ENCODE measurements at regions not wholly inside any gene's neighbourhood (a gene's known extent, or its start where the extent isn't known, plus 50 kb on each side); places are given as distances from the start of the nearest gene placed in this dataset.

DNA sequence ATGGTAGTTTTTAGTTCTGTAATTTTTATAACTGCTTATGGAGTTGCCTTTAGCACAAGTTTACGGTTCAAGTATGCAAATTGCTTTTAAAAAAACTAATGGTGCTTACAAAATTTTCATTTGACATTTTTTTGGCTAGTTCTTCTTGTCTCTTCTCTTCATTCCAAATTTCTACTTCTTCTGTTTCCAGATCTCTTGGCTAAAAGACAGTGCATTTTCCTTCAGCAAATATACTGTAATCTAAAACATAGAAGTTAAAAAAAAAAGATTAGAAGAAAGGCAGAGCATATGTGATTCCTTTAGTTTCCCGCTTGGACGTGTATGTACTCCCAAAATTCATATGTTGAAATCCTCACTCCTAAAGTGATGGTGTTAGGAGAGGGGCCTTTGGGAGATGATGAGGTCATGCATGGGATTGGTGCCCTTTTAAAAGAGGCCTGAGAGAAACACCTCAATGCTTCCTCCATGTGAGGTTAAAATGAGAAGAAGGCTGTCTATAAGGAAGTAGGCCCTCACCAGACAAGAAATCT, 132.1 kb upstream of the NPY2R start:
- H3K4me3 ChIP-seq = no peak overlapping the region
- H4K20me1 ChIP-seq (ENCODE audit: low read depth) = no peaks in the 10 kb centered on the region
- H3K36me3 ChIP-seq = no peaks in the 10 kb centered on the region
- H3K27ac Mint-ChIP-seq = no peak overlapping the region
- H3K27ac ChIP-seq = no peak overlapping the region
- peaks cover 15% of the 10 kb centered on the region for H3K4me1 Mint-ChIP-seq
- H3K4me2 ChIP-seq = no peak overlapping the region
- H3K4me3 Mint-ChIP-seq = no peak overlapping the region
- H3K27me3 Mint-ChIP-seq (ENCODE audit: insufficient read depth, low read depth) = no peaks in the 10 kb centered on the region
- TF ChIP-seq CTCF (IDR thresholded peaks at IDR 0.05) = no peak
- no peak for TF ChIP-seq EZH2 (IDR thresholded peaks at IDR 0.05)
- TF ChIP-seq EZH2phosphoT487 (IDR thresholded peaks at IDR 0.05) = no peak
- H3K4me1 ChIP-seq = no peaks in the 10 kb centered on the region
- no peaks in the 10 kb centered on the region for H3F3A ChIP-seq (ENCODE audit: low read depth)
- no peak for DNase-seq (ENCODE audit: low spot score)
- no peak overlapping the region for H3K9ac ChIP-seq
- H3K9me3 Mint-ChIP-seq = no peaks in the 10 kb centered on the region
- H3K27me3 ChIP-seq = no peaks in the 10 kb centered on the region
- no peak overlapping the region for H2AFZ ChIP-seq (replicated peaks)
- H3K9me3 ChIP-seq (ENCODE audit: low read depth) = no peaks in the 10 kb centered on the region
- no peaks in the 10 kb centered on the region for H3K36me3 Mint-ChIP-seq
- no peaks in the 10 kb centered on the region for H3K79me2 ChIP-seq (ENCODE audit: low read depth)

DNA sequence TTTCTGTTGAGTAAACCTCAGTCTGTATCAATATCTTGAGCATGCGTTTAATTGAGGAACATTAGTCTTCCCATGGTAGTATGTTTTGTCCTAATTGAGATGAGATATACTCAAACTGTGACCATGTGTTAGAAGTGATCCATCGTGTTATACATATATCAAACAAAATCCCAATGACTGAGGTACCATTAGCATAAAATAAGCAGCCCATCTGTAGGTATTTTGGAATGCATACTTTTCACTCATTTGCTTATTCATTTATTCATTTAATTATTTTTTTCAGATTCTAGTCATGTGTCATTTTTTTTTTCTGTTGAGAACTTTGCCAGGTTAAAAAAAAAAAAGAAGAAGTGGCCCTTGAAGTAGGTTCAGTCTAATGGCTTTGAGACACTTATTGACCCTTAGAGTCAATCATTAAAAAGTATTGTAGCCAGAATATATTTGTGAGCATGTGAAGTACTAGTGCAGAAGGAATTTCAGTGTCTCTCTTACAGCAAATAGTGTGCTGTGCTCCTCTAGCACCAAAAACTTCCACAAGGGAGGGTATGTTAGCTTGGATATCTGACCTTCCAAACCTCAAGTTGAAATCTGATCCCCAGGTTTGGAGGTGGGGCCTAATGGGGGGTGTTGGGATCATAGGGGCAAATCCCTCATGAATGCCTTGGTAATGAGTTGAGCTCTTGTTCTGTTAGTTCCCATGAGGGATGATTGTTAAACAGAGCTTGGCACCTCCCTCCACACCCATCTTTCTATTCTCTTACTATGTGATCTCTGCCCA, 130.8 kb upstream of the NPY2R start:
- peaks cover 15% of the 10 kb centered on the region for H3K4me1 Mint-ChIP-seq
- Histone ChIP-seq H2AFZ (replicated peaks) (no peak overlapping the region), H3K9me3 (ENCODE audit: low read depth) (no peaks in the 10 kb centered on the region), H3K4me3 (no peak overlapping the region), H3F3A (ENCODE audit: low read depth) (no peaks in the 10 kb centered on the region), H3K27ac (no peak overlapping the region), H3K27me3 (no peaks in the 10 kb centered on the region), H3K9ac (no peak overlapping the region), H3K4me1 (no peaks in the 10 kb centered on the region), H3K79me2 (ENCODE audit: low read depth) (no peaks in the 10 kb centered on the region), H3K4me2 (no peak overlapping the region), H4K20me1 (ENCODE audit: low read depth) (no peaks in the 10 kb centered on the region), H3K36me3 (no peaks in the 10 kb centered on the region)
- peak; percentile 28 for DNase-seq (ENCODE audit: low spot score)
- H3K27me3 Mint-ChIP-seq (ENCODE audit: insufficient read depth, low read depth) = no peaks in the 10 kb centered on the region
- no peaks in the 10 kb centered on the region for H3K36me3 Mint-ChIP-seq
- no peak overlapping the region for H3K27ac Mint-ChIP-seq
- no peak overlapping the region for H3K4me3 Mint-ChIP-seq
- H3K9me3 Mint-ChIP-seq = no peaks in the 10 kb centered on the region
- no peak for TF ChIP-seq EZH2phosphoT487 (IDR thresholded peaks at IDR 0.05)
- no peak for TF ChIP-seq EZH2 (IDR thresholded peaks at IDR 0.05)
- no peak for TF ChIP-seq CTCF (IDR thresholded peaks at IDR 0.05)

DNA sequence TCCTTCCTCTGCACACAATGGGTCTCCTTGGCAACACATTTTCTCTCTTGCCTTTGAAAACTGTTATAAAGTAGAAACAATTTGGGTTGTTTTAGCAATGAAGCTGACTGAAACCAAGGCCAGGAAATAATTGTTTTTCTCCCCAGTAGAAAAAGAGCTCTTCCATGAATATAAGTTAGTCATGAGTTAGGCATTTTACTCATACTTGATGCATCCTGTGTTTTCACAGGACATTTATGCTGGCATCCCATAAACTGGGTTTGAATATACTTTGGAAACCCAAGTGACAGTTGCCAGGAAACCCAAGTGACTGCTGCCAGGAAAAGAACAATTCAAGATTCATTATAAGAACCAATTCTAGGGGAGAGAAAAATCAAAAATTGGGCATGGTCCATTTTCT, 128.6 kb upstream of the NPY2R start:
- Histone ChIP-seq H3K9ac (no peak overlapping the region), H3K9me3 (ENCODE audit: low read depth) (no peaks in the 10 kb centered on the region), H3K36me3 (no peaks in the 10 kb centered on the region), H2AFZ (replicated peaks) (no peak overlapping the region), H3K4me3 (no peak overlapping the region), H3K27me3 (no peaks in the 10 kb centered on the region), H3K4me2 (no peak overlapping the region), H4K20me1 (ENCODE audit: low read depth) (no peaks in the 10 kb centered on the region), H3K4me1 (no peaks in the 10 kb centered on the region), H3F3A (ENCODE audit: low read depth) (no peaks in the 10 kb centered on the region), H3K79me2 (ENCODE audit: low read depth) (no peaks in the 10 kb centered on the region), H3K27ac (no peak overlapping the region)
- no peak for DNase-seq (ENCODE audit: low spot score)
- no peaks in the 10 kb centered on the region for H3K9me3 Mint-ChIP-seq
- H3K4me3 Mint-ChIP-seq = no peak overlapping the region
- no peak for TF ChIP-seq CTCF (IDR thresholded peaks at IDR 0.05)
- H3K36me3 Mint-ChIP-seq = no peaks in the 10 kb centered on the region
- no peak overlapping the region for H3K27ac Mint-ChIP-seq
- H3K4me1 Mint-ChIP-seq = peaks cover 11% of the 10 kb centered on the region
- H3K27me3 Mint-ChIP-seq (ENCODE audit: insufficient read depth, low read depth) = peaks cover 2% of the 10 kb centered on the region
